Mucosa of stomach (tissue), 1 donor: ENCODE measurements at regions not wholly inside any gene's neighbourhood (a gene's known extent, or its start where the extent isn't known, plus 50 kb on each side); places are given as distances from the start of the nearest gene placed in this dataset.
"Not testable (repeated sequence)": the region's sequence is repeated elsewhere in the genome, so short reads cannot be mapped to it uniquely, and the experiment has no call there.

Source experiments
- H3K27me3 ChIP-seq: one replicate; pipeline ENCODE4 v1.7.0; 2013; ENCODE audit warnings: mild to moderate bottlenecking, low read length; ENCODE audit not compliant: control insufficient read depth, insufficient read depth
- H3K36me3 ChIP-seq: one replicate; pipeline ENCODE4 v1.7.0; 2013; ENCODE audit warnings: low read length; ENCODE audit not compliant: control insufficient read depth, insufficient read depth
- H3K4me1 ChIP-seq: one replicate; pipeline ENCODE4 v1.7.0; 2013; ENCODE audit warnings: mild to moderate bottlenecking, low read length; ENCODE audit not compliant: control insufficient read depth, insufficient read depth
- H3K4me3 ChIP-seq: one replicate; pipeline ENCODE4 v1.7.0; 2013; ENCODE audit warnings: low read length
- H3K9ac ChIP-seq: one replicate; pipeline ENCODE4 v1.7.0; 2013; ENCODE audit warnings: mild to moderate bottlenecking, low read length, moderate library complexity
- H3K9me3 ChIP-seq: one replicate; pipeline ENCODE4 v1.7.0; 2013; ENCODE audit warnings: mild to moderate bottlenecking, low read length, moderate library complexity; ENCODE audit not compliant: control insufficient read depth
- donor health status: Pancreatic carcinoma.

GRCh38 chr2:16184341-16184890, 244.1 kb downstream of the MYCN start:
- Histone ChIP-seq H3K9ac (no peak overlapping the region), H3K27me3 (no peaks in the 10 kb centered on the region), H3K4me3 (no peak overlapping the region), H3K36me3 (no peaks in the 10 kb centered on the region), H3K9me3 (no peaks in the 10 kb centered on the region), H3K4me1 (peaks cover 31% of the 10 kb centered on the region)

GRCh38 chr2:16183345-16183744, 243.0 kb downstream of the MYCN start:
- Histone ChIP-seq H3K4me3 (no peak overlapping the region), H3K4me1 (peaks cover 27% of the 10 kb centered on the region), H3K9me3 (no peaks in the 10 kb centered on the region), H3K27me3 (no peaks in the 10 kb centered on the region), H3K36me3 (no peaks in the 10 kb centered on the region), H3K9ac (no peak overlapping the region)

GRCh38 chr2:16182841-16183240, 242.5 kb downstream of the MYCN start:
- Histone ChIP-seq H3K9ac (no peak overlapping the region), H3K27me3 (no peaks in the 10 kb centered on the region), H3K9me3 (no peaks in the 10 kb centered on the region), H3K4me1 (peaks cover 22% of the 10 kb centered on the region), H3K36me3 (no peaks in the 10 kb centered on the region), H3K4me3 (no peak overlapping the region)

GRCh38 chr2:16182311-16182815, 242.0 kb downstream of the MYCN start:
- H3K4me1 ChIP-seq, result peaks cover 18% of the 10 kb centered on the region
- not testable (repeated sequence) for H3K27me3 ChIP-seq, H3K4me3 ChIP-seq, H3K9me3 ChIP-seq, H3K9ac ChIP-seq, H3K36me3 ChIP-seq

GRCh38 chr2:16181741-16182090, 241.4 kb downstream of the MYCN start:
- Histone ChIP-seq H3K36me3 (no peaks in the 10 kb centered on the region), H3K9me3 (no peaks in the 10 kb centered on the region), H3K4me3 (no peak overlapping the region), H3K27me3 (no peaks in the 10 kb centered on the region), H3K9ac (no peak overlapping the region), H3K4me1 (peaks cover 12% of the 10 kb centered on the region)

- Histone ChIP-seq H3K9ac (no peak overlapping the region), H3K4me3 (no peak overlapping the region), H3K36me3 (no peaks in the 10 kb centered on the region), H3K27me3 (no peaks in the 10 kb centered on the region), H3K4me1 (peaks cover 12% of the 10 kb centered on the region), H3K9me3 (no peaks in the 10 kb centered on the region)
These were observed 240.9 kb downstream of the MYCN start for GRCh38 chr2:16181062-16181740.

- peaks cover 12% of the 10 kb centered on the region for H3K4me1 ChIP-seq
- no peaks in the 10 kb centered on the region for H3K27me3 ChIP-seq
- H3K4me3 ChIP-seq, result no peak overlapping the region
- no peaks in the 10 kb centered on the region for H3K9me3 ChIP-seq
- no peaks in the 10 kb centered on the region for H3K36me3 ChIP-seq
- no peak overlapping the region for H3K9ac ChIP-seq
These were observed 240.3 kb downstream of the MYCN start for GRCh38 chr2:16180631-16181030.

- Histone ChIP-seq H3K9me3 (no peaks in the 10 kb centered on the region), H3K4me3 (no peak overlapping the region), H3K36me3 (no peaks in the 10 kb centered on the region), H3K4me1 (peaks cover 12% of the 10 kb centered on the region), H3K9ac (no peak overlapping the region), H3K27me3 (no peaks in the 10 kb centered on the region)
These were observed 239.5 kb downstream of the MYCN start for GRCh38 chr2:16179701-16180416.

GRCh38 chr2:16178551-16179130, 238.3 kb downstream of the MYCN start:
- no peaks in the 10 kb centered on the region for H3K36me3 ChIP-seq
- H3K9me3 ChIP-seq, result no peaks in the 10 kb centered on the region
- peaks cover 12% of the 10 kb centered on the region for H3K4me1 ChIP-seq
- no peak overlapping the region for H3K9ac ChIP-seq
- no peaks in the 10 kb centered on the region for H3K27me3 ChIP-seq
- no peak overlapping the region for H3K4me3 ChIP-seq

GRCh38 chr2:16177671-16178180, 237.4 kb downstream of the MYCN start:
- H3K27me3 ChIP-seq, result no peaks in the 10 kb centered on the region
- no peaks in the 10 kb centered on the region for H3K36me3 ChIP-seq
- H3K4me1 ChIP-seq, result peaks cover 12% of the 10 kb centered on the region
- H3K4me3 ChIP-seq, result no peak overlapping the region
- no peak overlapping the region for H3K9ac ChIP-seq
- no peaks in the 10 kb centered on the region for H3K9me3 ChIP-seq

- H3K9ac ChIP-seq, result no peak overlapping the region
- H3K4me3 ChIP-seq, result no peak overlapping the region
- H3K36me3 ChIP-seq, result no peaks in the 10 kb centered on the region
- no peaks in the 10 kb centered on the region for H3K9me3 ChIP-seq
- H3K4me1 ChIP-seq, result peaks cover 12% of the 10 kb centered on the region
- H3K27me3 ChIP-seq, result no peaks in the 10 kb centered on the region
These were observed 236.7 kb downstream of the MYCN start for GRCh38 chr2:16176971-16177480.
